ENCODE measurements at regions not wholly inside any gene's neighbourhood (a gene's known extent, or its start where the extent isn't known, plus 50 kb on each side); places are given as distances from the start of the nearest gene placed in this dataset.
"Not testable (repeated sequence)": the region's sequence is repeated elsewhere in the genome, so short reads cannot be mapped to it uniquely, and the experiment has no call there.

GRCh38 chr20:51945177-51945576, 142.9 kb upstream of the SALL4 start:
- H3K27me3 ChIP-seq (ENCODE audit: control insufficient read depth in 2 of 2, insufficient read depth in 2 of 2, low read length in 2 of 2), result no peaks in the 10 kb centered on the region
- no peak overlapping the region for H3K4me3 ChIP-seq (ENCODE audit: low read length)
- Mint-ChIP-seq H3K36me3 (no peaks in the 10 kb centered on the region), H3K27me3 (peaks cover 0 to 6% (median 0%) of the 10 kb centered on the region in 5 donors), H3K4me3 (no peak overlapping the region), H3K4me1 (peaks cover 0 to 3% (median 0%) of the 10 kb centered on the region in 7 donors), H3K9me3 (no peaks in the 10 kb centered on the region), H3K27ac (no peak overlapping the region)
- POLR2A ChIA-PET, result no interaction called here
- H3K36me3 ChIP-seq (ENCODE audit: control insufficient read depth in 2 of 3, insufficient read depth in 3 of 3, low read length in 3 of 3), result no peaks in the 10 kb centered on the region
- H3K4me1 ChIP-seq (ENCODE audit: control insufficient read depth in 2 of 2, insufficient read depth in 2 of 2, low read length in 2 of 2), result no peaks in the 10 kb centered on the region
- no peak overlapping the region for H3K27ac ChIP-seq (ENCODE audit: low read depth, low read length)
- ATAC-seq (no peak), DNase-seq (no peak)
- intact Hi-C loops (cut with micrococcal nuclease), result no loop called here
- CTCF ChIA-PET, result no interaction called here
- H3K9me3 ChIP-seq (ENCODE audit: control insufficient read depth in 2 of 3, low read length in 3 of 3), result no peaks in the 10 kb centered on the region

- ChIA-PET CTCF (no interaction called here), POLR2A (no interaction called here)
- H3K9me3 ChIP-seq (ENCODE audit: control insufficient read depth in 2 of 3, low read length in 3 of 3), result no peaks in the 10 kb centered on the region
- Mint-ChIP-seq H3K27ac (no peak overlapping the region), H3K4me1 (peaks cover 0 to 3% (median 0%) of the 10 kb centered on the region in 7 donors), H3K4me3 (no peak overlapping the region), H3K27me3 (peaks cover 0 to 6% (median 0%) of the 10 kb centered on the region in 5 donors), H3K9me3 (no peaks in the 10 kb centered on the region), H3K36me3 (no peaks in the 10 kb centered on the region)
- no peak overlapping the region for H3K4me3 ChIP-seq (ENCODE audit: low read length)
- no peaks in the 10 kb centered on the region for H3K4me1 ChIP-seq (ENCODE audit: control insufficient read depth in 2 of 2, insufficient read depth in 2 of 2, low read length in 2 of 2)
- ATAC-seq, result no peak
- no peak for DNase-seq
- intact Hi-C loops (cut with micrococcal nuclease), result no loop called here
- no peaks in the 10 kb centered on the region for H3K27me3 ChIP-seq (ENCODE audit: control insufficient read depth in 2 of 2, insufficient read depth in 2 of 2, low read length in 2 of 2)
- no peaks in the 10 kb centered on the region for H3K36me3 ChIP-seq (ENCODE audit: control insufficient read depth in 2 of 3, insufficient read depth in 3 of 3, low read length in 3 of 3)
- H3K27ac ChIP-seq (ENCODE audit: low read depth, low read length), result no peak overlapping the region
Measured at GRCh38 chr20:51943761-51944160, 141.4 kb upstream of the SALL4 start.

DNA sequence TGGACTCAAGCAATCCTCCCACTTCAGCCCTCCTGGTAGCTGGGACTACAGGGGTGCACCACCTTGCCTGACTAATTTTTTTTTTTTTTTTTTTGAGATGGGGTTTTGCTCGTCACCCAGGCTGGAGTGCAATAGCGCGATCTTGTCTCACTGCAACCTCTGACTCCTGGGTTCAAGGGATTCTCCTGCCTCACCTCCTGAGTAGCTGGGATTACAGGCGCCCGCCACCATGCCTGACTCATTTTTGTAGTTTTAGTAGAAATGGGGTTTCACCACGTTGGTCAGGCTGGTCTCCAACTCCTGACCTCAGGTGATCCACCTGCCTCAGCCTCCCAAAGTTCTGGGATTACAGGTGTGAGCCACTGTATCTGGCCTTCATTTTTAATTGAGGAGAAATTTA, 141.0 kb upstream of the SALL4 start:
- H3K27ac ChIP-seq (ENCODE audit: low read depth, low read length); H3K4me3 ChIP-seq (ENCODE audit: low read length); CTCF ChIA-PET; intact Hi-C loops (cut with micrococcal nuclease); DNase-seq; ATAC-seq; POLR2A ChIA-PET; H3K36me3 Mint-ChIP-seq; H3K36me3 ChIP-seq (ENCODE audit: control insufficient read depth in 2 of 3, insufficient read depth in 3 of 3, low read length in 3 of 3); H3K27me3 ChIP-seq (ENCODE audit: control insufficient read depth in 2 of 2, insufficient read depth in 2 of 2, low read length in 2 of 2); H3K4me1 ChIP-seq (ENCODE audit: control insufficient read depth in 2 of 2, insufficient read depth in 2 of 2, low read length in 2 of 2); H3K27me3 Mint-ChIP-seq; H3K27ac Mint-ChIP-seq; H3K4me1 Mint-ChIP-seq; H3K4me3 Mint-ChIP-seq; H3K9me3 Mint-ChIP-seq; H3K9me3 ChIP-seq (ENCODE audit: control insufficient read depth in 2 of 3, low read length in 3 of 3): not testable (repeated sequence)

DNA sequence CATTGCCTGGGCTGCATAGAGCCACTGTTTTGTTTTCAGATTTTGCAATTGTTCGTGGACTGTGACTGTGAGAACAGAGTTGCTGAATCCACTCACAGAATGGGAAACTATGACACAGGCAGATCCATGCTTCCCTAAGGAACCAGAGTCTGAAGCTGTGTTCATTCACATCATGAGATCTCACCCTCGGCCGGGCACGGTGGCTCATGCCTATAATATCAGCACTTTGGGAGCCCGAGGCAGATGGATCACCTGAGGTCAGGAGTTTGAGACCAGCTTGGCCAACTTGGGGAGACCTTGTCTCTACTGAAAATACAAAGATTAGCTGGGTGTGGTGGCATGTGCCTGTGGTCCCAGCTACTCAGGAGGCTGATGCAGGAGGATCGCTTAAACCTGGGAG, 139.2 kb upstream of the SALL4 start:
- Histone ChIP-seq H3K27me3 (ENCODE audit: control insufficient read depth in 2 of 2, insufficient read depth in 2 of 2, low read length in 2 of 2) (no peaks in the 10 kb centered on the region), H3K4me1 (ENCODE audit: control insufficient read depth in 2 of 2, insufficient read depth in 2 of 2, low read length in 2 of 2) (no peaks in the 10 kb centered on the region), H3K36me3 (ENCODE audit: control insufficient read depth in 2 of 3, insufficient read depth in 3 of 3, low read length in 3 of 3) (no peaks in the 10 kb centered on the region), H3K27ac (ENCODE audit: low read depth, low read length) (no peak overlapping the region), H3K9me3 (ENCODE audit: control insufficient read depth in 2 of 3, low read length in 3 of 3) (no peaks in the 10 kb centered on the region), H3K4me3 (ENCODE audit: low read length) (no peak overlapping the region)
- Mint-ChIP-seq H3K4me1 (peaks cover 0 to 3% (median 0%) of the 10 kb centered on the region in 7 donors), H3K36me3 (no peaks in the 10 kb centered on the region), H3K27me3 (peaks cover 0 to 6% (median 1%) of the 10 kb centered on the region in 5 donors), H3K9me3 (no peaks in the 10 kb centered on the region), H3K27ac (no peak overlapping the region), H3K4me3 (no peak overlapping the region)
- ChIA-PET CTCF (no interaction called here), POLR2A (no interaction called here)
- intact Hi-C loops (cut with micrococcal nuclease), result no loop called here
- ATAC-seq (no peak), DNase-seq (no peak)

DNA sequence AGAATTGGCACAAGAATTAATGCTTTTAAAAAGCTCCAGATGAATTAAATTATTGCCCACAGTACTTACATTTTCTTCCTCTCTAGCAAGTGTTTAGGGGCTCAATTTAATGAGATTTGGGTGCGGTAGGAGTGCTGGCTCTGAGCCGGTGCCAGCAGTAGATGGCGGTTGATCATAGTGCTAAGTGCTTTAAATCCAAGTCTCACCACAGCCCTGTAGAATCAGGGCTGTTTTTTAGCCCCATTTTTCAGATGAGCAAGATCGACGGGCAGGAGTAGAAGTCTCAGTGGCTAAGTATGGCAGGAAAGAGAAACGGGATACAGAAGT, 136.9 kb upstream of the SALL4 start:
- Mint-ChIP-seq H3K27ac (no peak overlapping the region), H3K9me3 (no peaks in the 10 kb centered on the region), H3K27me3 (peaks cover 0 to 4% (median 2%) of the 10 kb centered on the region in 5 donors), H3K36me3 (no peaks in the 10 kb centered on the region), H3K4me1 (no peaks in the 10 kb centered on the region), H3K4me3 (no peak overlapping the region)
- Histone ChIP-seq H3K4me3 (ENCODE audit: low read length) (no peak overlapping the region), H3K27ac (ENCODE audit: low read depth, low read length) (no peak overlapping the region), H3K36me3 (ENCODE audit: control insufficient read depth in 2 of 3, insufficient read depth in 3 of 3, low read length in 3 of 3) (no peaks in the 10 kb centered on the region), H3K27me3 (ENCODE audit: control insufficient read depth in 2 of 2, insufficient read depth in 2 of 2, low read length in 2 of 2) (no peaks in the 10 kb centered on the region), H3K4me1 (ENCODE audit: control insufficient read depth in 2 of 2, insufficient read depth in 2 of 2, low read length in 2 of 2) (no peaks in the 10 kb centered on the region), H3K9me3 (ENCODE audit: control insufficient read depth in 2 of 3, low read length in 3 of 3) (no peaks in the 10 kb centered on the region)
- no peak for DNase-seq
- no peak for ATAC-seq
- ChIA-PET CTCF (no interaction called here), POLR2A (no interaction called here)
- intact Hi-C loops (cut with micrococcal nuclease), result no loop called here

DNA sequence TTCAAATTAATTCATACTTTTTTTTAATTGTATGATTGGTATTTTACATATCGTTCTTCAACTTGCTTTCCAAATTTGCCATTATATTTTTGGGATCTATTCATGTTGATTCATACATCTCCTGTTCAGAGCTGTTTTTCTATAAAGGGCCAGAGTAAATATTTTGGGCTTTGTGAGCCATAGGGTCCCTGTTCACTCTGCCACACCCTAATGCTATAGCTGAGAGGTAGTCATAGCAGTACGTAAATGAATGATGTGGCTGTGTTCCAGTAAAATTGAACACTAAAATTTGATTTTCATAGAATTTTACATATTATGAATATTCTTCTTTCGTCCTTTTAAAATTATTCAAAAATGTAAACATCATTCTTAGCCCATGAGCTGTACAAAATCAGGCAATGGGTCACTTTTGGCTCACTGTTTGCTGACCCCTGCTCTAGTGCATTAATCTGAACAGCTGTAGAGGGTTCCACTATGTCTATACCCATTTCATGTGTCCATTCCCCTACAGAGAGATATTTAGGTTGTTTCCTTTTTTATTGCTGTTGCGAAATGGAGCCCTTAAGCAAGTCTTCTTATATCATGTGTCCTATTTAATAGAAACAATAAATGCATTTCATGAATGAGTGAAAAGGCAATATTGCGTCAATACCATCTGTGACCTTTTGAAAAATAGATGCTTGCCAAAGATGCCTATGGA, 136.4 kb upstream of the SALL4 start:
- H3K27me3 Mint-ChIP-seq, result peaks cover 0 to 4% (median 0%) of the 10 kb centered on the region in 5 donors
- H3K4me1 Mint-ChIP-seq, result no peaks in the 10 kb centered on the region
- H3K27me3 ChIP-seq (ENCODE audit: control insufficient read depth in 2 of 2, insufficient read depth in 2 of 2, low read length in 2 of 2), result no peaks in the 10 kb centered on the region
- ATAC-seq (no peak), DNase-seq (no peak)
- no peaks in the 10 kb centered on the region for H3K36me3 Mint-ChIP-seq
- no peaks in the 10 kb centered on the region for H3K9me3 Mint-ChIP-seq
- no peaks in the 10 kb centered on the region for H3K4me1 ChIP-seq (ENCODE audit: control insufficient read depth in 2 of 2, insufficient read depth in 2 of 2, low read length in 2 of 2)
- H3K4me3 Mint-ChIP-seq, result no peak overlapping the region
- intact Hi-C loops (cut with micrococcal nuclease), result no loop called here
- H3K9me3 ChIP-seq (ENCODE audit: control insufficient read depth in 2 of 3, low read length in 3 of 3), result no peaks in the 10 kb centered on the region
- POLR2A ChIA-PET, result no interaction called here
- CTCF ChIA-PET, result no interaction called here
- H3K4me3 ChIP-seq (ENCODE audit: low read length), result no peak overlapping the region
- H3K36me3 ChIP-seq (ENCODE audit: control insufficient read depth in 2 of 3, insufficient read depth in 3 of 3, low read length in 3 of 3), result no peaks in the 10 kb centered on the region
- no peak overlapping the region for H3K27ac Mint-ChIP-seq
- no peak overlapping the region for H3K27ac ChIP-seq (ENCODE audit: low read depth, low read length)

DNA sequence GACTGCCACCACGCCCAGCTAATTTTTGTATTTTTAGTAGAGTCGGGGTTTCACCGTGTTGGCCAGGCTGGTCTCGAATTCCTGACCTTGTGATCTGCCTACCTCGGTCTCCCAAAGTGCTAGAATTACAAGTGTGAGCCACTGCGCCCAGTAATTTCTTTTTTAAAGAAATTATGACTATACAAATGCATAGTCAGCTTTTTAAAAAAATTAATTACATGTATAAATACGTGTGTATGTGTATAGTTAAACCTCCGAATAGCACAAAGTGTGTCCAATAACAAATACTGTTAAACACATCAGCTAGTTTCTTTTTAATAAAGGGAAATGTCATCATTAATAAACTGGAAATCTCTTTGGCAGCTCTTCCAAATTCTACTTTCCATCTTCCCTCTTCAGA, 135.5 kb upstream of the SALL4 start:
- H3K36me3 Mint-ChIP-seq, result no peaks in the 10 kb centered on the region
- POLR2A ChIA-PET, result no interaction called here
- no peak overlapping the region for H3K27ac Mint-ChIP-seq
- CTCF ChIA-PET, result no interaction called here
- ATAC-seq, result no peak
- no peaks in the 10 kb centered on the region for H3K27me3 ChIP-seq (ENCODE audit: control insufficient read depth in 2 of 2, insufficient read depth in 2 of 2, low read length in 2 of 2)
- no peak overlapping the region for H3K4me3 Mint-ChIP-seq
- no peaks in the 10 kb centered on the region for H3K9me3 Mint-ChIP-seq
- H3K27ac ChIP-seq (ENCODE audit: low read depth, low read length), result no peak overlapping the region
- no peaks in the 10 kb centered on the region for H3K9me3 ChIP-seq (ENCODE audit: control insufficient read depth in 2 of 3, low read length in 3 of 3)
- H3K36me3 ChIP-seq (ENCODE audit: control insufficient read depth in 2 of 3, insufficient read depth in 3 of 3, low read length in 3 of 3), result no peaks in the 10 kb centered on the region
- no peaks in the 10 kb centered on the region for H3K4me1 ChIP-seq (ENCODE audit: control insufficient read depth in 2 of 2, insufficient read depth in 2 of 2, low read length in 2 of 2)
- no peaks in the 10 kb centered on the region for H3K4me1 Mint-ChIP-seq
- intact Hi-C loops (cut with micrococcal nuclease), result no loop called here
- peaks cover 0 to 4% (median 0%) of the 10 kb centered on the region in 5 donors for H3K27me3 Mint-ChIP-seq
- no peak overlapping the region for H3K4me3 ChIP-seq (ENCODE audit: low read length)
- no peak for DNase-seq
